ENCODE measurements at regions not wholly inside any gene's neighbourhood (a gene's known extent, or its start where the extent isn't known, plus 50 kb on each side); places are given as distances from the start of the nearest gene placed in this dataset.

- TF ChIP-seq CTCF (IDR thresholded peaks at IDR 0.05; ENCODE audit: low read depth, low read length) = no peak
- TF ChIP-seq EZH2phosphoT487 (IDR thresholded peaks at IDR 0.05; ENCODE audit: low read depth) = no peak
Observed at GRCh38 chr12:30187426-30187825, 403.7 kb upstream of the TMTC1 start.

Measured in OCI-LY3 (cell line).